Omental fat pad (tissue), 3 donors: ENCODE measurements at regions not wholly inside any gene's neighbourhood (a gene's known extent, or its start where the extent isn't known, plus 50 kb on each side); places are given as distances from the start of the nearest gene placed in this dataset.

Source experiments
- ATAC-seq: fragments of 150-250 bp; one replicate; pipeline ENCODE4 v1.9.1; 2016; ENCODE audit warnings: mild to moderate bottlenecking, moderate library complexity; ENCODE audit not compliant: low FRiP score
- DNase-seq: peaks from one replicate; pipeline ENCODE4 v3.0.0-alpha.2; 2019; ENCODE audit warnings: low spot score
- CTCF ChIP-seq, 3 donors: fragments of 450-650 bp; IDR thresholded peaks; one replicate each; pipeline ENCODE4 v1.5.1; 2016 to 2017; ENCODE audit warnings: antibody characterized with exemption in 3 of 3, mild to moderate bottlenecking in 3 of 3, moderate library complexity in 2 of 3

- no peak for ATAC-seq
- no peak for DNase-seq
- TF ChIP-seq CTCF (IDR thresholded peaks at IDR 0.05), result no peak
Measured at GRCh38 chr1:100622506-100622905, 84.6 kb downstream of the GPR88 start.

- DNase-seq, result no peak
- ATAC-seq, result peak; percentile 21
- TF ChIP-seq CTCF (IDR thresholded peaks at IDR 0.05), result no peak
Measured at GRCh38 chr1:100622966-100623762, 85.2 kb downstream of the GPR88 start.

- DNase-seq, result no peak
- ATAC-seq, result no peak
- TF ChIP-seq CTCF (IDR thresholded peaks at IDR 0.05), result no peak
Measured at GRCh38 chr1:100624886-100625610, 87.1 kb downstream of the GPR88 start.

- no peak for DNase-seq
- TF ChIP-seq CTCF (IDR thresholded peaks at IDR 0.05), result no peak
- ATAC-seq, result no peak
Measured at GRCh38 chr1:100626397-100626796, 88.5 kb downstream of the GPR88 start.

- no peak for DNase-seq
- ATAC-seq, result peak; percentile 80
- no peak for TF ChIP-seq CTCF (IDR thresholded peaks at IDR 0.05)
Measured at GRCh38 chr1:100627054-100627716, 89.2 kb downstream of the GPR88 start.

GRCh38 chr1:100627936-100628335 is 90.0 kb downstream of the GPR88 start:
- DNase-seq (no peak), ATAC-seq (no peak)
- no peak for TF ChIP-seq CTCF (IDR thresholded peaks at IDR 0.05)
